GM21423 (cell line): ENCODE measurements at regions not wholly inside any gene's neighbourhood (a gene's known extent, or its start where the extent isn't known, plus 50 kb on each side); places are given as distances from the start of the nearest gene placed in this dataset.
A peak's percentile ranks its signal among the peaks of the same experiment; 100 is the strongest.
"Not testable (repeated sequence)": the region's sequence is repeated elsewhere in the genome, so short reads cannot be mapped to it uniquely, and the experiment has no call there.

Experiments used
- ATAC-seq: cut with Tn5 transposase; IDR thresholded peaks from one replicate; pipeline ENCODE4 v1.9.1; 2021; ENCODE audit warnings: mild to moderate bottlenecking, moderate library complexity; ENCODE audit not compliant: unreplicated experiment

DNA sequence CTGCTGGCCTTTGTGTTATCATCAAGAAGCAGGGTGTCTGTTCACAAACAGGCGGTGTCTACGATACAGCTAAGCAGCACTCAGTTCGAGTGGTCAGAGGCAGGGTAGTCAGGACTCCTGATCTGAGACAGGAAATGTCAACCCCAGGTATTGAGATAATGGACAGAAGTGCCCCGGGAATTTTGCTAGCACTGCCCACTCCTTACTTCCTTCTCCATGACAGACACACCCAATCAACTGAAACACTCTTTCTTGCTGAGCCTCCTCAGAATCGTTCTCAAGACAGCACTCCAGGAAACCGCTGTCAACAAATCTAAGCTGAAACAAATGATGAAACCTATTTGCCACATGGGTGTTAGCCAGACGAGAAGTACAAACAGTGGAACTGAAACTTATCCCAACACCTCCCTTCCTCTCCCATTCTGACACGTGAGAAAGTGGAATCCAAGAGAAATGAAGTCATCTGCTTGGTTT lies 109.3 kb downstream of the GTF2IRD2B start:
- not testable (repeated sequence) for ATAC-seq

DNA sequence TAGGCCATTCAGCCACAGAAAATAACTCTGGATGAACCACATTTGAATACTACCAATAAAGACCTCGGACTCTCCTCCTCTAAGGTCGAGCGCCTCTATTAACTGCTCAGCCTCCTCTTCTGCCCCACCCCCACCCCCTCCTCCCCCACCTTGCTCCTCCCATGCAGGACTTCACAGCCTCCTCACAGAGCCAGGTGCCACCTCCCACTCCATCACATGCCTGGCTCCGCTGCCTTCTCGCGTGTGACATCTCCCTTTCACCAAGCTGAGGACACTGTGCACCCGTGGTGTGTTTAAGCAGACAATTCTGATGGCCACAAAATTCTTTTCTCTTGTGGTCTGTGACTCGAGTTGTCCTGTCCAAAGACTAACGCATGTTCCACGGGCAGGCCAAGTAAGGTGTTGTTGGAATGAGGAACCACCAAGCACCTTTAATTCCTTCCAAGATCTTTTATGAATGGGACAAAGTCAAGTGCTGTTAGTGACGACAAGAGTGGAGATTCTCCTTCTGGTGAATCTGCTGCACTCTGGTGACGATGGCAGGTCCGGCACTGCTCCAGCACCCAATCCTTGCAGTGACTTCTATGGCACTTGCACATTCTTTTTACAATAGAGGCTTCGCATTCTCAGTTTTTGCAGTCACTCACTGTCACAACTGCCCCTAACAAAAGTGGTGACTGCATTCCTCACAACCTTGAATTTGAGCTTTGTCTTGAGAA lies 113.1 kb downstream of the GTF2IRD2B start:
- ATAC-seq: not testable (repeated sequence)

DNA sequence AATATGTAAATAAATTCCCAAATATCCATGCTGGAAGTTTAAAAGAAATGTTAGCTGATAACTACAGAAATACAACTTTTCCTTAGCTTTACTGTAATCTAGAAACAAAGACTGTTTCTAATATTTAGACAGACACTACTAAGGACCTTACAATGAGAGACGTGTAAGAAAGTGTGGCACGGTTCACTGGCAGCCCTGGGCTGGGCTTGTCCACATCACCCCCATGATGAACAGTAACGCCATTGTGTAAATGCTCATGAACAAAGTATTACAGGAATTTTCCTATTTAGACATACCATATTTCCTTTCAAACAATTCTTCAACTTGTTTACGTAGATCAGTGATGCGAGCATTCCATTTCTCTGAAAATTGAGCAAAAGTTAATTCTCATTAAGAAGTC lies 123.1 kb downstream of the GTF2IRD2B start:
- not testable (repeated sequence) for ATAC-seq

DNA sequence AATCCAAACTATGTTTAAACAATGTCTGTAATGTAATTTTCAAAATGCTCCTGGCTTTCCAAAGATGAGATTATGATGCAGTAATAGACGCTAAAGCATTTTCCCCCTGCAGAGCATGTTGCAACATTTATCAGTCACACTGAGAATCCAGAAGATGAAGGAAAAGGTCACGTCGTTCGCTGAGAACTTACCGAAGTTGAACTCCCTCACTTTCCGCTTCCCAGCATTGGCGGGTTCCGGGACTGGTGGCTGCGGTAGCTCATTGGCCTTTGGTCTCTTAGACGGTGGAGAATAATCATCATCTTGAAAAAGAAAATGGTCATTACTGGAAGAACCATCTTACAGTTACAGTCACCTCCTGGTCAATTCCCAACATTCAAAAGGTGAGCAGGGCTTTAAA lies 124.6 kb downstream of the GTF2IRD2B start:
- ATAC-seq: not testable (repeated sequence)

DNA sequence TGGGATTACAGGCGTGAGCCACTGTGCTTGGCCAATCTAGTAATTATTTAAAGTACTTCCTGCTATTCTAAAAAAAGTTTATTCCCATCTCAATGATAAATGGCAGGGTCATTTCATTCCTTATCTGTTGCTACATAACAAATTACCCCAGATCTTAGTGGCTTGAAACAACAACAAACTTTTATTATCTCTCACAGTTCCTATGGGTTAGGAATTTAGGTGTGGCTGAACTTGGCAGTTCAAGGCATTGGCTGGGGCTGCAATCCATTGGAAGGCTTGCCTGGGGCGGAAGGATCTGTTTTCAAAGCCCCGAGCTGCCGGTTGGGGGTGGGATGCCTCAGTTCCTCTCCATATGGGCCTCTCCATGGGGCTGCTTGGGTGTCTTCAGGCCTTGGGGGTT lies 133.7 kb downstream of the GTF2IRD2B start:
- not testable (repeated sequence) for ATAC-seq

DNA sequence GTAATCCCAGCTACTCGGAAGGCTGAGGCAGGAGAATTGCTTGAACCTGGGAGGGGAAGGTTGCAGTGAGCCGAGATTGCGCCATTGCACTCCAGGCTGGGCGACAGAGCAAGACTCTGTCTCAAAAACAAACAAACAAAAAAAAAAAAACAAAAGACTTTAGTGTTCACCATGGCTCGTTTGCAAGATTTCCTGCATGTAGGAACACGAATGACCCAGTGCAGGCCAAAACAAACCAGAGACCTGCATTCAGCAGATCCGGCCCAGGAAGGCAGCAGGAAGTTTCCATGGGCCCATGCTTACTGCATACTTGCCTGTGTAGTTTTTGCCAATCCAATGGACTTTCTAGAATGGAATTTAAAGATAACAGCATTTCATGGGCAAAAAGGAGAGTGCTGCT lies 137.2 kb downstream of the GTF2IRD2B start:
- not testable (repeated sequence) for ATAC-seq

DNA sequence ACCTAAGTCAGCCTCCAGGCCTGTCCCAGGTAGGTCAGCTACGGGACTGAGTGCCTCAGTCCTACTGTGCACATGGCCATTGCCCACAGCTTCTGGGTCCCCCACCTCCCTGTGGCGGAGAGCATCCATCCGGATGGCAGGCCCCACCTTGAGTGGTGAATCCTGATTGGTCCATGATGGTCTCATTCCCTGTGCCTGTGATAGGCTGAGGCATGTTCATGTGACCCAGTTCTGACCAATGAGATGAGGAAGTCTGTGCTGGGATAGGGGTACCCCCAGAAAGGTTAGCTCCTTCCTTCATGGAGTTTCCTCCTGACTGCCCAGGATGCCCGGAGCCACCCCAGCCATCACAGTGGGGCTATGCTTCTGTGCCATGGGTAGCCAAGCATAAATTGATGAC lies 138.2 kb downstream of the GTF2IRD2B start:
- ATAC-seq: not testable (repeated sequence)

DNA sequence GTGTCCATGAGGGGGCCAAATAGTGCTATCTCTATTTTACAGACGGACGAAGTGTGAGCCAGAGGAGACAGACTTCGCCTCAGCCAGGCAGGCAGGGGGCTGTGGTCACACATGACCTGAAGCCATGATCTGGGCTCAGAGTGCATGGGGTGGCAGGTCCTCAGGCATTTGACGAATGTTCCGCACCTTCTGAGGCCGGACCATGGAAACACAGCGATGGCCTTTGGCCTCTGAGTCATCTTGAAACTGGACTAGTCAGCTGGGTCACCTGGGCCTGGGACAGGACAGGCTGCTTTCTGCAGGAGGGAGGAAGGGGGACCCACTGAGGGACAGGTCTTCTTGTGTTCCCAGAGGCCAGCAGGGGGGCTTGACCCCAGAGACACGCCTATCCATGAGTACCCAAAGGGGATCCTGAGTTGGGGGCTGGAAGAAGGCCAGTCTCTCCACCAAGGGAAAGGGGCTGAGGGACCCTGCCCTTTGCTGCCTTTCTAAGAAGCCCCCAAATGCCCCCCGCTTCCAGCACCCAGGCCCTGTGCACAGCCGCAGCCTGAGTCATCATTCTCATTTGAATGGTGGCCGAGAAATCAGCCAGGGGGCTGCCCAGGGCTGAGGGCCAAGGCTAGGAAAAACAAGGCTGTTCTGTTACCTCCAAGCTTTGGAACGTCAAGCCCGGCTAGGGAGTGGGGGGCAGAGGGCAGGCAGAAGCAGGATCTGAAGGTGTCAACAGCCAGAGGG lies 142.9 kb downstream of the GTF2IRD2B start:
- not testable (repeated sequence) for ATAC-seq

DNA sequence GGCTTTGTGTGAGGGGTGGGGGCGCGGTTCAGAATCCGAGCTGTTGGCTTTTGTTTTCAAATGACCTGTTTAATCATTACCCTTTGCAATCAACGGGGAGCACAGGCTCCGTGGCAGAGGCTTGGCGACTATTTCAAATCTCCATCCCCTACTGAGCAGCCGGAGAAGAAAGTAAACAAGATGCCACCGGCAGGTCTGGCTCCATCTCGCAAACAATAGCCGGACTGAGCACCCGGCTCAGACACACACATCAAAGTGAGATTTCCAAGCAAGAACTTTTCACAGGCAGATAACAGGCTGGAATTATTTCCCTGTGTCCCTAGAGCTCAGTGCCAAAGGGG lies 143.4 kb downstream of the GTF2IRD2B start:
- not testable (repeated sequence) for ATAC-seq

DNA sequence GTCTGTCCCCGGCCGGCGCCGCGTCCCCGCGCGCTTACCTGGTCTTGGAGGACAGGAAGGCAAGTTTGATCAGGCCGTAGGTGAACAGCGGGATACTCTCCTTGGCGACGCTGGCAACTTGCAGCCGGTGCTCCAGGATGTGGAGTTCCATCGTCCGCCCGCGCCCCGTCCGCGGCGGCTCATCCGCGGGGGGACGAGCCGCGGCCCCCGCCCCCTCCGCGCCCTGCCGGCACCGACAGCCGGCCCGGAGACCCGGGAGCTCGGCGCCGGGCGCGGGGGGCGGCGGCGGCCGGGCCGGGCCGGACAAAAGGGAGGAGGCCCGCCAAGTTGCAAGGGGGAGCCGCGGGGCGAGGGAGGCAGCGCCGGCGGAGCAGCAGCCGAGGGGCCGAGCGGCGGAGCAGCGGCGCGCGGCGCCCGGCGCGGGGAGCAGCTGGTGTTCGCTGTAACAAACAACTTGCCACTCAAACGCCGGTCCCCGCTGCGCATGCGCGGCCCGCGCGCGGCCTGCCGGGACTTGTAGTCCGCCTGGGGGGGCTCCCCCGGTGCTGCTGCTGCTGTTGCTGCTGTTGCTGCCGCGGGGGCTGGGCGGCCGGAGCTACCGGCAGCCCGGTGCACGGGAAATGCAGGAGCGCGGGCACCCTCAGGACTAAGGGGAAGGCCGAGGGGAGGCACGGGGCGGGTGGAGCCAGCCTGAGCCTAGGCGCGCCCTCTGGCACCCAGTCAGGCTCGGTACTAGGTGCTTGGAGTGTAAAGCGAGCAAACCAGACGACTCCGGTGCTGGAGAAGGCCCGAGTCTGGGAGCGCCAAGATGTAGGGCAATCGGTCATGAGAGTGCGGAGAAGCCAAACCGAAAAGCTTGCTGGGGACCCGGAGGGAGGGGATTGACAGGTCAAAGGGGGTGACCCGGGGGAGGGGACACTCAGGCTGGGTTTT lies 145.1 kb downstream of the GTF2IRD2B start:
- ATAC-seq: peak; percentile 96

DNA sequence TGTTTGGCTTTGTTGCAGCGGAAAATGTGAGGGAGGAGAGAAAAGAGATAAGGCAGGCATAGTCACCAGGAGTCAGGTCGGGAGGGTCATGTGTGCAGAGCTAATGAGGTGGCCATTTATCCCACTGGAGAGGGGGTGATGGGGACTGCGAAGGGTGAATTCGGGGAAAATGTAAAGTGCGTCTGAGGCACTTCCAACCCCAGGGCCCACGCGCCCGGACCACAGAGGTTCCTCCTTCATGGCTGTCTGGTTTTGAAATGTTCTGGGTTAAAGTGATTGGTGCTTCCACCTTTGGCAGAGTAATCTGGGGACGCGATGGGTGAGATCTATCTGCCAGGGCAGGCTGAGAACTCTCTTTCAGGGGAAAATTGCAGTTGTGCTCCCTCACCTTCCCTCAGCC lies 145.9 kb downstream of the GTF2IRD2B start:
- ATAC-seq: not testable (repeated sequence)

DNA sequence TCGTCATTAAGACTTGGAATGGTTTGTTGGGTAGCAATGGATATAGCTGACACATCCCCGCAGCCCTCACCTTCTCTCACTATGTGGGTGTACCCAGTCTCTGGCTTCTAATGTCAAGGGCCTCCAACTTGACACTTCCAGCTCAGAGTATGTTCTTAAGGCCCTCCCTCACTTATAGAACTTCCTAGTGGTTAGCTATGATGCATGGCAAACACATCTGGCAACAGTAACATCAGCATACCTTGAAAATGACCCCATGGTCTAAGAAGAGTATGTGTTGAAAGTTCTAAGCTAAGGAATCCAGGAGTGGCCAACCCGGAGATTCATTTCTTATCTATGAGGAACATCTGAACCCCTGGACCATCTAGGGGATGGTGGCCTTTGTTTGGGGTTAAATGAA lies 151.2 kb downstream of the GTF2IRD2B start:
- not testable (repeated sequence) for ATAC-seq

DNA sequence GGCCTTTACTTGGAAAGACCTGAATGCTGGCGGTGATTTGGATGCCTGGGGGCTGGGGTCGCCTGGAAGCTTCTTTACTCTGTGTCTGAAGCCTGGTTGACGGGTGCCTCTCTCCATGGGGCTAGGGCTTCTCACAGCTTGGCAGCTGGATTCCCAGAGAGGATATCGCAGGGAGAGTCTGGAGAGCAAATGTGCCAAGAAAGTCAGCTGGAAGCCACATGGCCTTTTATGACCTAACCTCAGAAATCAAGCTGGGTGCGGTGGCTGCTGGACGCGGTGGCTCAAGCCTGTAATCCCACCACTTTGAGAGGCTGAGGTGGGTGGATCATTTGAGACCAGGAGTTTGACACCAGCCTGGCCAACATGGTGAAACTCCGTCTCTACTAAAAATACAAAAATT lies 147.2 kb upstream of the TRIM73 start:
- not testable (repeated sequence) for ATAC-seq

DNA sequence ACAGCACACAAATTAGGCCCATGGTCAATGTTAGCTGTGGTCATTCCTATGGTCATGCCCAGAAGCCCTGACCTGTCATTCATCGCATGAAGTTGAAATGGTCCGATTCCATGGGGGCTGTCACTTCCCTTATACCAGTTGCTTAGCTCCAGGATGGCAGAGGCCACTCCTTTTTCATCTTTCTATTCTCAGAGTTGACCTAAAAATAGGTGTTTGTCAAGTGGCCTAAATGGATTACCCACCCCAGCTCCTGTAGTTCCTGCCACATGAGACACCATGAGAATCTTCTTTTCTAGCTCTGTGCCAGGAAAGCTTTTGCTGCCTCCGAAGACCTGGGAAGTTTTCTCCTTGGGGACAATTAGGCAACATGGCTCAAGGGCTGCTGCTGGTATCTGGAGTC lies 141.2 kb upstream of the TRIM73 start:
- ATAC-seq: not testable (repeated sequence)

DNA sequence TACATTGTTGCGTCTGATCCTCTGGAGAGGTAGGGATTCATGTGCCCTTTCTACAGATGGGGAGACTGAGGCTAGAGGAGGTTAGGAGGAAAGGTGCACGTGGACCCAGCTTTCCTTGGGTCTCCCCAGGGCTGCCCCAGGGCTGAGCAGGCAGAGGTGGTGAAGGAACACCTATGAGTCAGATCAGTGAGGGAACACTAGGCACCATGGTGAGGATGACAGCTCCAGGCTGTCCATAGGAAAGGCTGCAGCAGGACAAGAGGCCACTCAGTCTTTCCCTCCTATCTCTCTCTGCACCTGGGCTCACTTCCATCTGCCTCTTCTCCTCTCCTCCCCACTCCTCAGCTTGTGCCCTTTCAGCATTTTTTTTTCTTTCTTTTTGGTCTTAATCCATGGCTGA lies 138.0 kb upstream of the TRIM73 start:
- not testable (repeated sequence) for ATAC-seq

DNA sequence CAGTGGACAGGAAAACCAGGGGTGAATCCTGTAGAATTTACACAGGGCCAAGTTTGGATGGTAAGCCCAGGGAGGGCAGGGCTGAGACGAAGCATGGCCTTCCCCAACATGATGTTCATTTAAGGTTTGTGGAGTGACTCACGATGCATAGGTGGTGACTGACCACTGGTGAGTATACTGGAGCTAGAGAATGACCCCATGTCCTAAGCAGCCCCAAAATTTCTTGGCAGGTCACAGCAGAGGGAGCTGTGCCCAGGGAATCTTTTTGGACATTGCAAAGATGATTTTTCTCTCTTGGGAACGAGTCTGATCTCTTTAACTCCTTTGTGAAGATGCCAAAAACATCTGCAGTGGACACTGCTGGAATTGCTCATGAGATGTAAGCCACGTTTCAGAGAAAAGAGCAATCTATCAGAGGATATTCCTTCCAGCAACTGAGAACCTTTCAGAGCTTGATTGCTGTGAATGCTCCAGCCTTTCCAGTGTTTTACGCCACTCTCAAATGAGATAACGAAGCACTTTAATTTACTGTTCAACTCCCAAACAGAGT lies 135.9 kb upstream of the TRIM73 start:
- not testable (repeated sequence) for ATAC-seq

DNA sequence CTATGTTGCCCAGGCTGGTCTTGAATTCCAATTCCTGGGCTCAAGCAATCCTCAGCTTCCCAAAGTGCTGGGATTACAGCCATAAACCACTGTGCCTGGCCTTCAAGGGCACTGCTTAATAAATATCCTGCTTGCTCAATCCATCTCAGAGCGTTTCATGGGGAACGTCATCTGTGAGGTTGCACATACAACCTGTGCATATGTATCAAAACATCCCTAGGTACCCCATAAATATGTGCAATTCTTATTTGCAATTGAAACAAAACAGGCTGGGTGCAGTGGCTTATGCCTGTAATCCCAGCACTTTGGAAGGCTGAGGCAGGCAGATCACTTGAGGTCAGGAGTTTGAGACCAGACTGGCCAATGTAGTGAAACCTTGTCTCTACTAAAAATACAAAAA lies 133.8 kb upstream of the TRIM73 start:
- ATAC-seq: not testable (repeated sequence)

DNA sequence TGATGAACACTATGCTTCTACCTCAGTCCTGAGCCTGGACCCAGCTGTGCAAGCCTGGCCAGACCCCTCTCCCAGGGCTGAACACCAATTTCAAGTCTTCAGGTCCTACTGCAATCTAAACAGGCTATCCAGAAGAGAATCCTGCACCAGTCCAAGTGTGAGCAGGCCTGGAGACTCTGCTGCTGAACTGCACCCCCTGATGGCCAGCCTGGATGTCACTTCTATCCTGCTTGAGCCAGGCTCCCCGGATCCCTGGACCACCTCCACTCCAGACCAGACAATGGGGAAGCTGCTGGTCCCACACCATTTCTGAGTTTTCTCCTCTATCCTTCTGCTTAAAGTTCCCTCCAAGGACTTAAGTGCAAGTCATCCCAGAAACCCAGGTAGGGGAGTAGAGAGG lies 127.3 kb upstream of the TRIM73 start:
- ATAC-seq: not testable (repeated sequence)

DNA sequence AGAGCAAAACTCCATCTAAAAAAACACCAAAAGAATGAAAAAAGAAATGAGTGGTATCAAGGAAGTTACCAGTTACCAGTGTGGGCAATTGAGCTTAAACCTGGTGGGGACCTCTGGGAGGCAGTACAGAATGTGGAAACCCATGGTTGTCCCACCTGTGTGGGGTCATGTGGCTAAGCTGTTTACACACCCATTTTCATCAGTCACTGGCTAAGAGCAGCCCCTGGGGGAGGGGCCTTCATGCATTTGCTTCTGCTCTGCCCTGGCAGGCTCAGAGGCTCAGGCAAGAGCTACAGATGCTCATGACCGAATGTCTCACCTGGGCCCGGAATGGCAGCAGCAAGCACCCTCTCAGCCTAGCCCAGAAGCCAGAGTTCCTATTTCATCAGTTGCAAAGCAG lies 126.3 kb upstream of the TRIM73 start:
- not testable (repeated sequence) for ATAC-seq

DNA sequence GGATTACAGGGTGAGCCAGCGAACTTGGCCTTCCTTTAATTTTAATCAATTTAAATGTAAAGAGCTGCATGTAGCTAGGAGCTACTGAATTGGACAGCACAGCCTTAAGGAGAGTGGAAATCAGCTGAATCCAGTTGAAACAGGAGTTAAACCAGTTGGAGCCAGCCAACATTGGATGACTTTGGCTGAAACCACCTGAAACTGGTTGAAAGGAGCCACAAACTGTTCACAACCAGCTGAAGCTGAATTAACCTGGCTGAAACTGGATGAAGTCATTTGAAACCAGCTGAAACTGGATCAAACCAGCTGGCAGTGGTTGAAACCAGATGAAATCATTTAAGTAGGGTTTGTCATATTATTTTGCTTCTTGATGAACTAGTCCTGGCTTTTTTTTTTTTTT lies 121.3 kb upstream of the TRIM73 start:
- not testable (repeated sequence) for ATAC-seq
